Ovary (tissue), 7 donors: ENCODE measurements at regions not wholly inside any gene's neighbourhood (a gene's known extent, or its start where the extent isn't known, plus 50 kb on each side); places are given as distances from the start of the nearest gene placed in this dataset.

Experiments used
- DNase-seq, 5 donors: peaks; one replicate each; pipeline ENCODE4 v3.0.0-alpha.2; 2019 to 2020
- H3K27ac ChIP-seq, 2 donors: fragments of 200-600 bp; one replicate each; pipeline versions ENCODE4 v1.5.1 to v1.8.0; 2019 to 2022
- H3K27me3 ChIP-seq: fragments of 200-600 bp; one replicate; pipeline ENCODE4 v1.8.0; 2022
- H3K36me3 ChIP-seq: fragments of 200-600 bp; sonication (generic); one replicate; pipeline ENCODE4 v1.5.1; 2019
- H3K4me1 ChIP-seq: one replicate; pipeline ENCODE4 v1.8.1; 2013; ENCODE audit warnings: mild to moderate bottlenecking, moderate library complexity; ENCODE audit not compliant: insufficient read depth
- H3K4me3 ChIP-seq: fragments of 200-600 bp; sonication (generic); one replicate; pipeline ENCODE4 v1.5.1; 2017
- H3K9me3 ChIP-seq, 2 donors: fragments of 200-600 bp in 1 of 2; sonication (generic) in 1 of 2; one replicate each; pipeline versions ENCODE4 v1.5.1 to v1.8.1; 2013 to 2019; ENCODE audit warnings: mild to moderate bottlenecking in 1 of 2, moderate library complexity in 1 of 2
- CTCF ChIP-seq, 3 donors: fragments of 450-650 bp in 2 of 3; fragments of 200-600 bp in 1 of 3; IDR thresholded peaks; one replicate each; pipeline versions ENCODE4 v1.5.1 to v1.8.0; 2016 to 2022; ENCODE audit warnings: antibody characterized with exemption in 3 of 3, mild to moderate bottlenecking in 1 of 3
- EP300 ChIP-seq: sonication (generic); formaldehyde crosslinking; IDR thresholded peaks from one replicate; pipeline ENCODE4 v1.6.1; 2017; ENCODE audit warnings: antibody characterized with exemption
- POLR2A ChIP-seq: fragments of 450-650 bp; IDR thresholded peaks from one replicate; pipeline ENCODE4 v1.6.1; 2017; ENCODE audit warnings: antibody characterized with exemption, mild to moderate bottlenecking, moderate library complexity
- WGBS, 3 donors: extraction: QIAGEN DNeasy Blood & Tissue Kit in 1 of 3; methylation state at CpG; one replicate each; pipeline versions ENCODE4 v1.1.5 to v1.1.7; 2013 to 2017; 5-methylcytosine and 5-hydroxymethylcytosine counted together
- intact Hi-C, 4 donors: fragments of 100-400 bp; cut with DNase I; formaldehyde crosslinking; loops; one replicate each; pipeline versions ENCODE4 v1.11.0 to v1.15.1; 2022 to 2023
- donor health status: DM: no; HTN: no; CAD: no; lungs with moderate emphysema.
- donor health status: DM: no; HTN: no; CAD: no.
- donor health status: Bipolar disorder and iron deficiency.
- donor health status: DM: no; HTN: no; CAD: no.
- donor health status: DM: yes; HTN: yes; CAD: no.

DNA sequence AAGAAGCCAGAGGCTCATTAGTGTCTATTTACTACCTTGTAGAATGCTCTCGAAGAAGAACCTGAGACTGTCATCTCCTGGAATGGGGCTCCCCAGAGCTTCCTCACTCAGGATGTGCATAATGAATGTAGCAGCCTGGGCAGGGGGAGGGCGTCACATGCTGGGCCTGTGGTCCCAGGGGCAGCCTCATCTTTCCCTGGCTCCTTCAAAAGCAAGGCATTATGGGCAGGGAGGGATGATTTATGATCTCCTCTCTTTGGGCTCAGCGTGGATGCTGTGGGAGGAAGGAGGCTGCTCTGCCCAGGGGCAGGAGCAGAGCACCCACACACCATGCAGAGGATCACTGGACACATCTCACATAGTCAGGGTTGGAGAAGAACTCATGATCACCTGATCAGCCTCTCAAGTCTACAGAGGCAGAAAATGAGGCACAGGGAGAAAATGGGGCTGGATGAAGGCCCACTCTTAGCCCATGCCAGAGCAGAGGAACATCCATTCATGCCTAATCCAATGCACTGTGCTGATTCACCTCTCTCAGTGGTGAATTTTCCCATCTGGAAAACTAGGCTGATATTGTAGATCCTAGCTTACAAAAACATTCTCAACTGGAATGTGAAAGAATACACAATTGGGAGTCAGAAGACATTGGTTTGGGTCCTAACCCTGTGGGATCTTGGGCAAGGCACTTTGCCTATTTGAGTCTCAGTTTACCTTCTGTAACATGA lies 173.7 kb downstream of the CARTPT start:
- 48 to 58% (median 57%) methylated on average over 3 of the region's 3 CpGs for WGBS, 3 donors
- Histone ChIP-seq H3K36me3 (no peaks in the 10 kb centered on the region), H3K27me3 (no peaks in the 10 kb centered on the region), H3K4me1 (no peaks in the 10 kb centered on the region), H3K27ac (no peak overlapping the region), H3K9me3 (no peaks in the 10 kb centered on the region), H3K4me3 (no peak overlapping the region)
- no peak for TF ChIP-seq POLR2A
- TF ChIP-seq CTCF (IDR thresholded peaks at IDR 0.05), result no peak
- TF ChIP-seq EP300, result no peak
- no peak for DNase-seq
- intact Hi-C loops, result no loop called here

- intact Hi-C loops, result no loop called here
- Histone ChIP-seq H3K27ac (no peak overlapping the region), H3K4me3 (no peak overlapping the region), H3K27me3 (no peaks in the 10 kb centered on the region), H3K4me1 (no peaks in the 10 kb centered on the region), H3K36me3 (no peaks in the 10 kb centered on the region), H3K9me3 (no peaks in the 10 kb centered on the region)
- TF ChIP-seq CTCF (IDR thresholded peaks at IDR 0.05) (no peak), POLR2A (no peak), EP300 (no peak)
- WGBS, 3 donors, result 69 to 73% (median 70%) methylated on average over 3 of the region's 3 CpGs
- no peak for DNase-seq
Measured at GRCh38 chr5:71893451-71893850, 174.4 kb downstream of the CARTPT start.

DNA sequence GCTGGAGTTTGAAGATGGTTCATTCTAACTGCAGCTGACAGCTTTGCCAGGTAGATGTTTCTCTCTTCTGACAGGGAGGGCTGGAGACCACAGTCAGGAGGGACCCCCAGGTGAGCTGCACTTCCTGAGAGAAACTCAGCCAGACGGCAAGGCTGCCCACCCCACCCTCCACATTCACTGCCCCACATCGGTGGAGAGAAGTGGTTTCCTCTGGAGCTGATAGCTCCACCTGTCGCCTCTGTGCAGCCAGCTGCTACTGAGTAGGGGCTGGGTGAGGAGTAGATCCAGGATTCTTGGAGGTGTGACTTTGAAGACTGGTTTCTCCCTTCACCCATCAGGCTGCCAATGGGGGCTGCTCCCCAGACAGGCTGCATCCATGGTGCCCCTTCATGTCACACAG lies 175.0 kb downstream of the CARTPT start:
- intact Hi-C loops, result no loop called here
- Histone ChIP-seq H3K9me3 (no peaks in the 10 kb centered on the region), H3K4me1 (no peaks in the 10 kb centered on the region), H3K27ac (no peak overlapping the region), H3K27me3 (no peaks in the 10 kb centered on the region), H3K4me3 (no peak overlapping the region), H3K36me3 (no peaks in the 10 kb centered on the region)
- no peak for DNase-seq
- no peak for TF ChIP-seq EP300
- TF ChIP-seq CTCF (IDR thresholded peaks at IDR 0.05), result no peak
- TF ChIP-seq POLR2A, result no peak
- 52 to 69% (median 61%) methylated on average over 3 of the region's 3 CpGs for WGBS, 3 donors

GRCh38 chr5:71895546-71895945 lies 176.5 kb downstream of the CARTPT start:
- TF ChIP-seq POLR2A (no peak), CTCF (IDR thresholded peaks at IDR 0.05) (no peak), EP300 (no peak)
- intact Hi-C loops, result no loop called here
- no peaks in the 10 kb centered on the region for H3K36me3 ChIP-seq
- no peaks in the 10 kb centered on the region for H3K27me3 ChIP-seq
- no peak overlapping the region for H3K4me3 ChIP-seq
- 49 to 67% (median 64%) methylated on average over 1 of the region's 1 CpG for WGBS, 3 donors
- H3K4me1 ChIP-seq, result no peaks in the 10 kb centered on the region
- no peak for DNase-seq
- H3K9me3 ChIP-seq, result no peaks in the 10 kb centered on the region
- no peak overlapping the region for H3K27ac ChIP-seq
